UCSD-AML1 (cell line): ENCODE measurements at regions not wholly inside any gene's neighbourhood (a gene's known extent, or its start where the extent isn't known, plus 50 kb on each side); places are given as distances from the start of the nearest gene placed in this dataset.

Experiments used
- DNase-seq: peaks from one replicate; lab custom pipeline; 2025; ENCODE audit not compliant: unreplicated experiment; lab: John Stamatoyannopoulos, UW

DNA sequence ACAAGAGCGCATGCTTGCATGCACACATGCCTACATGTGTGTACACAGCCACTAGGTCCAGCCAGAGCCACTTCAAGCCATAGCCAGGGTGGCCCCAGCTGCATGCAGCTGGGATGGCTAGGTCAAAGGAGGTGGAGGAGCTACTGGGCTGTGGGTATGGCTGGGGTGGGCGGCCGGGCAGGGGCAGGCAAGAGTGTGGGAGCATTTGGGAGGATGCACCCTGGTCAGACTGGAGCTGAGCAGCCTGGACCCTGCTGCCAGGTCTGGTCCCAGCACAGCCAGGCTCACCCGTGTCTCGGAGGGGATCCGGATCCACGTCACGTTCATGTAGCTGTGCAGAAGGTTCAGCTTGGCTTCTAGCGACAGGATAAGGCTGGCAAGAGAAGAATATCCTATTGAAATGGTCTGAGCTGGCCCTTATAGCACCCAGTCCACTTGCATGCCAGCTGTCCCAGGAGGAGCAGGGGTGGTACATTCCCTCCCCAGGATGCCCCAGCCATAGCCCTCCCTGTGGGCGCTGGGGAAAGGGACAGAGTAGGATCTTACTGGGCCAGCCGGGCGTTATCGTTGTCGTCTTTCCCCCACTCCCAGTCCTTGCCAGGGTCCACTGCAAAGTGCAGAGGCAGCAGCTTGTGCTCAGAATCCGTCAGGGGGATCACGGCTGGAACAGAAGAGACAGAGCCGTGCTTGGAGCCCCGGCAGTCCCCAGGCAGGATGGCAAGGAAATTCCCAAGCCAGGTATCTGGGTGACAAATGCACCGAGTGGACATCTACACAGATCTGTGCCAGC, 160.5 kb downstream of the KLF13 start:
- DNase-seq, result no peak

DNA sequence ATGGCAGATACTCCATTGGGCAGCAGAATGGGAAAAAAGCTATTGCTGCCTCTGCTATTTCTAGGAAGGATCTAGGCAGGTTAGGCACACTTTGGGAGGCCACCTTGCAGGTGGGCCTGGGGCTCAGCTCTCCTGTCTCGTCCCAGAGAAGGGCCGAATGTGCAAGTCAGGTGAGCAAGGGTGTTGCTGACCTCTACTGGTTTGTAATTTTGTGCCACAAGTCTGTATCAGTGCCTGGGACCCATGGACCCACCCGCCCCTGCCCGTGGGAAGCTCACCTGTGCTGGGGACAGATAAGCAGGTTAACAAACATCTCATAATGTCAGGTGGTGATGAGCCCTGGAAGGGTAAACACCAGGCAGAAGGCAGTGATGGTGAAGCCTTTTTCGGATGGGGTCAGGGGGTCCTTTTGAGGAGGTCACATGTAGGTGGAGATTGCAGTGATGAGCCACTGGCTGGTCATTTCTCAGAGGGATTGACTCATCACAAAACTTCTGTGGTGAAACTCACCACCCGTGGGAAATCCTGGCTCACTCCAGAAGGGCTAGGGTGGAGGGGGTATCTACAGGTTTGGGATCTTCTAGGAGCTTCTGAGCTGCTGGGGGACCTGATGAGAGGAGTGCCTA, 161.3 kb downstream of the KLF13 start:
- DNase-seq, result no peak

DNA sequence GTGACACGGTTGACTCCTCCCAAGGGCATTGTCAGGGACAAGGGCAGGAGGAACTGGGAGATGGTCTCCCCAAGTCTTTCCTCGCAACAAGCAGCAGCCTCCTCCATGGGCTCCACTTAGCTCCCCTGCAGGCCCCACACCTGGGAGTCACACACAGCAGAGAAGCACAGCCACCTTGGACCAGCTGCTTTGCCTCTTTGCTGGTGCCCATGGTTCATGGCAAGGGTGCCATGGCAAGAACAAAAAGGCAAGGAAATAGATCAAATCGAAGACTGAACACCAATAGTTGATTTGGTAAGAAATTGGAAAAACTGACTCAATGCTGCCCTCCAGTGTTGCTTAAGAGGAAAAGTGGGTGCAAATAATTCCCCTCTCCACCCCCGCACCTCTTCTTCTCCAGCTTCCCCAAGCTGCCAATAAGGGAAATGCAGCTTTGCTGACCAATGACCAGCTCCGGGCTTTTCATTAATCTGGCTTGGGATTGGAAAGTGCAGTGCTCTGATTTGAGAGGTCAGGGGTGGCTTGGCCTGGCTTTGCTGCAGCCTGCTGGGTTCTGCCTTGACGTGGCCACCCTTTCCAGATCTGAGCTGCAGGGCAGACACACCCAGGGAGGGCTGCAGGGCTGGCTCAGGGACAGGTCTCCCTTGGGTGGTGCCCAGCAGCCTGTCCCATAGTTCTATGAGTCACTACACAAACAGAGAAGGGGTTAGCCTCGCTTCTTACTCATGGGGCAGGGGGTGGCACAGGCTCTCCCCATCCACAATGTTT, 162.0 kb downstream of the KLF13 start:
- DNase-seq, result peak; percentile 43

DNA sequence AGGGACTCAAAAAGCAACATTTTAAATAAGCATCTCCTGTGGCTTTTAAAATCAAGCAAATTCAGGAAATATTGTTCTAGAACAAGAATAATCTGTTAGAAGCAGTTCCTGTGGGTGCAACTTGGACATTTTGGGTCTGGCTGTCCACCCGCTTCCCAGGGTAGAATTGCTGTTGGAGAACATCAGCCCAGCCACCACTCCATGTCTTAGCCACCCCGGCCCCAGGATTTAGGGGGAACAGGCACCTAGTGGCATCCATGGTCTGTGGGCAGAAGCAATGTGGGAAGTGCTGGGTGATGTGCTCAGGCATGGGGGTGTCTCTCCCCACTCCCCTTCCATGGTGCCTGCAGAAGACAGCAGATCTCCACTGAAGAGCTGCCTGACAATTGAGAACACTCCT, 162.6 kb downstream of the KLF13 start:
- no peak for DNase-seq

DNA sequence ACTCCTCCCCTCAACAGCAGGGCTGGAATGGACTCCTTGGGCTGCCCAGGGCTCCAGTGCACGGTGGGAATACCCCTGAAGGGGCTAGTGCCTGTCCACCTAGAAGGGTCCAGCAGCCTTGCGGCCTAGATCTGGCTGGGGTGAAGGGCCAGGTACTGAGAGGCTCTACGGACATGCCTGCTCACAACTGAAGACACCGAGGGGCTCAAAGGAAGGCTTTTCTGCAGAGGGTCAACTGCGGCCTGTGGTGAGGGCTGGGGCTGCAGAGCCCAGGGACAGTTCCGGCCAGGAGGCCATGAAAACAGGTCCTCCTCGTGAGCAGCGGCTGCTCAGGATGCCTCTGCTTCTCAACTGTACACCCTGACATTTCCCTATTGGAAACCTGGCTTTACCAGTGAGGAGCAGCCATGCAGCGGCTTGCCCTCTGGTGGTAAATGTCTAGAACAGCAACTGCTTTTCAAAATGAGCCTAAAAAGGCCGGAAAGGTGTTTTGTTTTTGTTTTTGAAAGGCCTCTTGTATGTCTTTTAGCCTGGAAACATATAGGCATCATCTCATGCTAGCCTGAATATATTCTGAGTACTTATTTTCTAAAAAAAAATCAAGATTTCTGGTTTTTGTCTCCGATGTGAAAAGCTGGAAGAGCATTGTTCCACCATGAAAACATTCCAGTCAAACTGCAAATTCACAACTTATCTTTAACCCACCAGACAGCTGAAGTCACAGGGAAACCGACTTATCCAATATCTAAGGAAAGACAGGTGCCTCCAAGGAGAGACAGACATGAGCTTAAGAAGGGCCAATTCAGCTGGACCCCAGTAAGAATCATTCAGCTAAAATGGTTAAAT, 163.4 kb downstream of the KLF13 start:
- DNase-seq, result peak; percentile 37

DNA sequence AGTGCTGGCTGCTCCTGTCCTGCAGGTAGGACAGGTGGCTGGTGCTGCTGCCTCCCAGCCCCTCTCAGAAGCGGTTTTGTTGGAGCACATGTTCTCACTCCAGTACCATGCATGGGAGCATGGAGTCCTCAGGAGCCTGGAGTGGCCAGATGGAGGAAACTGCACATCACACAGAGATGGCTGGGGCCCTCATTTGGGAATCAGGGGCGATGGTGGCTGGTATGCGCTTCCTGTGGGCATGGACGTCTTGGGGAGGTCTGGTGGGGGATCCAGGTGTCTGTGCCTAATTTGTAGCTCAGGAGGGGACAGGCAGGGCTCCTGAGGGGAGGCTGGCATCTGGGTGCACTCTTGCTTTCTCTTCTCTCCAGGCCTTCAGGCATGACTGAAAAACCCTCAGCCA, 168.2 kb downstream of the KLF13 start:
- no peak for DNase-seq

DNA sequence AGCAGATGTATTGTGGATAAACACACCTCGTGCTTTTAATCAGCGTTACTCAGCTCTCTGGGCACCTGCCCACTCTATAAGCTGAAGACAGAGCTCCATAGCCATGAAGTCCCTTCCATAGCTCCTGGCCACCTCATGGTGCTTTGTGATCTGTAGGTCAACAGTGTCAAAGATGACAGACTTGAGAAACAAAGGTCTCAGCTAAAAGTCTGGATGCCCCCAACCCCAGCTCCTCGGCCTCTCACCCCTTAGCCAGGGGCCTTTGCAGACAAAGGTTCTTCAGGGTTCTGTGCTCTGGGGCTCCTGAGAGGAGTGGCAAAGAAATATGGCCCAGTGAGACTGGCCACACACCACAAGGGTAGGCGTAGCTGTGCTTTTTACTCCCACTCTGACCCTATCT, 168.6 kb downstream of the KLF13 start:
- DNase-seq, result no peak

DNA sequence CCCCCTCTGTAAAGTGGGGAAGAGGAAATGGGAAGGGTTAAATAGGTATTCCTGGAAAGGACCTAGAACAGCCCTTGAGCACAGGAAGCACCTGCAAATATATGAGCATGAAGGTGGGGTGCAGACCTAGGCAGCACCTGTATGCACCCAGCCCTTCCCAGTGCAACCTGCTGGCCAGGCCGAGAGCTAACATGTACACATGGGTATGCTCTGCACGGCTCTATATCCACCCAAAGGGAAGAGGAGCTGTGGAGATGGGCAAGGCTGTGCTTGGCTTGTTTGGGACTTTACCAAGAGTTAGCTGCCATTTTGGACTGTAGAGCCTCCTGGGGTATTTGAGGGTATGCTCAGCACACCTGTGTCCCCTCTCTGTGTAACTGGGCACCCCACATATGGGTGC, 171.2 kb downstream of the KLF13 start:
- DNase-seq, result no peak

DNA sequence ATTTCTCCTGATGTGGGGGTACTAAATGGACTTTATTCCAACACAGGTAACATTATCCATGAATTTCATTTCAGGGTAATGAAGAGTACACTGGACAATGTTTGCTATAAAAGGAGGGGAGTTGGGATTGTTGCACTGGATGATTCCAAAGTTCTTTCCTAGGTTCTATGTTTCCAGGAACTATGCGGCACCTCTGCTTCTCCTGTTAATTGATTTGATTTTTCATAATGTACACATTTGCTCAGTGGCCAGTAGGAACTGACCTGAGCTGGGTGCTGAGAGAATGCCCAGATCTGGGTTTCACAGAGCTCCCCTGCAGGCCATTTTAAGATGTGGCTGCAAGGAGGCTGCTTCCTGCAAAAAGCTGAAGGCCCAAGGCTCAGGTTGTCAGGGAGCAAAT, 171.7 kb downstream of the KLF13 start:
- no peak for DNase-seq

DNA sequence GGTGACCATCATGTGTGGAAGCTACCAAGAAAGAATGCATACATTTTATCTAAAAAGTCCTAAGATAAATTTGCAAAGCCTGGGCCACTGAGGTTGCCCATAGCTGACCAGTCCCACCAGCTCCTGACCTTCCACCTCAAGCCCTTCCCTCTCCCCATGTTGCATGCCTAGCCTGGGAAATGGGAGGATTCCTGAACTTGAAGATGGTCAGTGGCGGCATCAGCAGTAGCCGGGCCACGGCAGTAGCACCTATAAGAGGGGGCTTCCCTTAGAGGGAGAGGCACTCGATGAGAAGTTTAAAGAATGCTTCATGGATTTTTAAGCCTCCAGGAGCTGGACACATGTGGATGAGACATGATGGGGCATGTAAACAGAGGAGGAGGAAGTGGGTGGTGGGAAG, 172.1 kb downstream of the KLF13 start:
- no peak for DNase-seq

DNA sequence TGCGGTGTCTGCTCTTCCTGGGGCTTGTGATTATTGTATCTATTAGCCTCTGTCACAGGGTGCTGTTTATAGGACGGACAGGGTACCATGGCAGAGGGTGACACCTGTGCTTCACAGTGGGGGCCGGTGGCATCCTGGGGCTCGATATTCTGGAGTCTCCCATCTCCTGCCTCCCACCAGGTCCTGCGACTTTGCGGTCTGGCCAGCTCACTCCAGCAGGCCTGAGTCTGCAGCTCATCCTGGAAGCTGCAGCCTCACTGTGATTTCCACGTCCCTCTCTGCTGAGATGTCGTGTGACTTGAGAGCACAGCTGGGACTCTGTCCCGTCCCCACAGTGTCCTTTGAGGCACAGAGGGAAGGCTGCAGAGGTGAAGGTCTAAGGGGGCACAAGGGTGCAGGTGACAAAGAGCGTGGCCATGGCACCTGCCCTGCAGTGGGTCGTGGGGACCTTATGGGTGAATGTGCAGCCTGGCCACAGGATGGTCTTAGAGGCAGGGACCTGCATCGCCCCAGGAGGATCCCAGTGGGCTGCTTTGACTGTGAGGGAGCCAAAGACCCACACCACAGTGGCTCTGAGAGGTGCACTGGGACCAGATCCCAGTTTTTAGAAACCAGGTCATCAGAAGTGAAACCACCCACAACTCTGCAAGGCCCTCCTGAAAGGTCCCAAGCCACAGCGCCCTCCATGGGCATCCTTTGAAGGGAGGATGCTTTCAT, 172.8 kb downstream of the KLF13 start:
- DNase-seq, result no peak

DNA sequence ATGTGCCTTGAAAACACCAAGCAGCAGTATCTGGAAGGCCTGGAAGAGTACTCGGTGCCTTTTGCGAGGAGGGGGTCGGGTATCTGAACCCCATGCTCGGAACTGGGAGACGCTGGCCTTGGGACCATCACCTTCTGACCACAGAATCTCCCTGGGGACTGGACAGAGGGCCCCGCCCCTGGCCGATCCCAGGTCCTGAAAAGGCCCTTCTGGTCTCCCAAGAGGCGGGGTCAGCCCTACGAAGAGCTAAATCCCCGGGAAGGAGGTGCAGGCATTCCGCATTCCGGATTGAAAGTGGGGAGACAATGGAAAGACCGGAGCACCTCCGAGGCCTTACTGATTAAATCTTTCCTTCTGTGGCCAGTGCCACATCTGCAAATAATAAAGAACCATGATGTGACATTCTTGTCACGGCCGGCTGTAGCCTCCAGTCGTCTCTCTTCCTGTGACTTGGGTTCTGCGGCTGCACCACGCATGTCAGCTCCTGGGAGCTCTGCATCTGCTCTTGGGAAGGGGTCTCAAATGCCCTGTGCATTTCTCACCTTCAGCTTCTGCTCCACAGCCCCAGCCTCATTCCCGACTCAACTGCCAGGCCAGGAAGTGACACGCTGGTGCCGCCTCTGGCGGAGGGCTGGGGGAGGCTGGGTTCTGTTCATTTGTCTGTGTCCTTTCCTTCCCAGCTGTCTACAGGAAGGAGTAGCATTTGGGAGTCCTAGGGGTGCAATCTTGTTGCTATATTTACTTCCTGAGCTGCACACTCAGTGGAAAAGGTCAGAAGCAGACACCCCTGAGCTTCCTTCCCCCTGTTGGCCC, 173.5 kb downstream of the KLF13 start:
- peak; percentile 55 for DNase-seq

DNA sequence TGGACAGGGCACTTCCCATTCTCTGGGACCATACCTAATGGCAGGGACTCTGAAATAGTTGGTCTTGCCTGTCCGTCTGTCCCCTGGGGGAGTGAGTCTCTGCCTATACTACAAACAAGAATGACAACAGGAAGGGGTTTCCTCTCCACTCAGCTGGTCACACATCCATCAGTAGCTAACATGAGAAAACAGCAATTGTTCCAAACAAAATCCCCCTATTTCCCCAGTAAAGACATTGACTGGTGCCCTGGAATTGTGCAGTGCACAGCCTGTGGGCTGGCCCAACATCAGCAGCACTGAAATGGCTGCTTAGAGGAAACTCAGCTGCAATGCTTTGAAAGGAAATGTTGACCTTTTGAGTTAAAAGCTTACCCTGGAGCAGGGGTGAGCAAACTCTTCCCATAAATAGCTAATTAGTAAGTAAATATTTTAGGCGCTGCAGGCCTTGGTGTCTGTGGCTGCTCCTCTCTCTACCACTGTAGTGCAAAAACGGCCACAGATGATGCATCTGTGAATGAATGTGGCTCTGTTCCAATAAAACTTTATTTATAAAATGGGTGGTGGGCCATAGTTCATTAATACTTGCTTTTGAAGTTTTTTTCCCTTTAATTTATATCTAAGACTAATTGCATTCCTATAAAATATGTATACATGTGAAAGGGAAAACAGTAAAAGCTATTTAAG, 174.3 kb downstream of the KLF13 start:
- no peak for DNase-seq

DNA sequence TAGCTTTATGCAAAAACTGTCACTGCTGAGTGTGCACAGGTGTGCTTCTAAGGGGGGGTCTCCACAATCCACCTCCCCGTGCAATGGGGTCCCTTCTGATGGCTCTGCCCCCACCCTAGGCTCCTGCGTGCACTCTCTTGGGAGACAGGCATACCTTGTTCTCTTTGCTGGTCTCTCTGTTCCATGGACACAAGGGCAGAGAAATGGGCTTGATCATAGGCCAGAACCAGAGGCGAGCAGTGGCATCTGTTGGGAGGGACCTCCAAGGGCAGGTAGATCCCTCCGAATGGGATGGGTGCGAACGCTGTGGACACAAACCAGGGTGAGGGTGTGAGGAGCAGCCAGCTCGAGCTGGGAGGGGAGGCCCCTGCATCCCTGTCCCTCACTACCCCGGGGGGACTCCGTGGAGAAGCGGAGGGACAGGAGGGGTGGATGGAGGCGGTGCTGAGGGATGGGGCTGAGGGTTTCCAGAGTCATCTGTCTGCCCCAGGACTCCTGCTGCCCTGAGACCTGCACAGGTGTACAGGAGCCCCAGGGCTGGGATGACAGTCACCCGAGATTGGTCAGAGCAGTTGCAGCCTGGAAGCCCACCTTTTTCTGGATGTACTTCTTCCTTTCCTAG, 175.0 kb downstream of the KLF13 start:
- no peak for DNase-seq

DNA sequence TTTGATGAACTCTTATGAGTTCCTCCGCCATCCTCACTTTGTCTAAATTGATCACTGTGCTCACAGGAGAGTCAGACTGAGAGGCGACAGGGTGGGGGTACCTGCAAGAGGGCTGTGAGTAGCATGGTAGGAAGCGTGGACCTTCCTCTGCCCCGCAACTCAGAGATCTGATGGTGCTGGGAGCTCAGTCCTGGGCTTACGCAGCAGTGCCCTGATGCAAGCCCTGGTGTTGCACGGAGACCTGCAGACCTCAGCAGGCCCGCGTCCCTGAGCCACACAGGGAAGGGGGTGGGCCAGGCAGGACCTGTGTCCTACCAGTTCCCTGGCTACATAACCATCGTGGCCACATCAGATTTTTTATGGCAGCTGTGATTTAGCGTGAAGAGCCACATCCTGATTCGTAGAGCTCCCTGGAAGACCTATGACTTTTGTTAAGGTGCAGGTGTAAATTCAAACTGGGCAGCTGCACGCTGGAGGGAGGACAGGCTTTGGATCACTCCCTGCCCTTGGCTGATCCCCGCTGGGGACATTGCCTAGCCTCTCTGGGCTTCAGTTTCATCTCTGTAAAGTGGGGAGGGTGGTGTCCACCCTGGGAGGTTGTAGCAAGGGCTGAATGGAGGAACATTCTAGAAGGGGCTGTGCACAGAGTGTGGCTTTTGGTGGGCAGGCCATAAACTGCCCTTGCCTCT, 176.1 kb downstream of the KLF13 start:
- DNase-seq, result no peak

DNA sequence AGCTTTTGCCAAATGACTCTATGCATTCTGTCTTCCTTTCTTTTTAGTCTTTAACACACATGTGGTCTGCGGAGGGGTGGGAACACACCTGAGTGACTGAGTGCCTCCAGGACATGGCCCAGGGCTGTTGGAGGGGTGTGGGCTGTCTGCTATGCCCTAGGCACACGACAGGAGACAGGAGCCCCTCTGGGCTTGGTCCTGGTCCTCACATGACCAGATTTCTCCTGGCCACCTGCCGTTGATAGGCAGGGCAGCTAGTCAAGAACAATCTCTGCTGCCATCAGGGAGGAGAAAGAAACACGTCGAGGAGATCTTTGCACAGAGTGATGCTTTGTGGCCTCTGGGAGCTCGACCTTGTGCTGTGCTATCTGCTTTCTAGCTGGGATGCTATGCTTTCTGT, 176.6 kb downstream of the KLF13 start:
- DNase-seq, result no peak

DNA sequence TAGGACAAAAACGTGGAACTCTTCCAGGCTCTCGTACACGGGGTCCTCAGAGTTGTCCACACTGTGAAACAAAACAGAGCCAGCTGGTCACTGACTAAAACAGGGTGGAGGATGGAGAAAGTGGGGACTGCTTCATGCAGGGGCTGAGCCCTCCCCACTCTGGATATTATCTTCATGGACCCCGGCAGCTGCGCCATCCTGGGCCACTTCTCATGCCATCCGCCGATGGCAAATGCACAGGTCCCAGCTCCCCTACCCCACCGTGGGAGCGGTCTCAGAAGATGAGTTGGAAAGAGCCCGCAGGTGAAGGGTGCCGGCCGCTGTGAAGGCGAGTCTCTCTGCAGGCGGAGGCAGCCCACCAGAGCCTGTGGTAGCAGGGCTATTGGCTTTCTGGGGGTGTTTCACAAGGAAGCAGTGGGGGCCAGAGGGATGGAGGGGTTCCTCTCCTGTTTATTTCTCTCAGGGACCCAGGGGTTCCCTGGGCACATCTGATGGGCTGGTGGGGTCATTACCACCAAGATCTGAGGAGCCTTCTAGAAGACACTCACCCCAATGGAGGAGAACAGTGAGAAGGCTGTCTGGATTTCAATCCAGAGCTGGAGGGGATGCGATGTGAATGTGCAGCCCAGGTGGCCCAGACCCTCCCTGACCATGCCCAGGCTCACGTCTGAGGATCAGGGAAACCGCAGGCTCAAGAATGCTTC, 177.3 kb downstream of the KLF13 start:
- no peak for DNase-seq

DNA sequence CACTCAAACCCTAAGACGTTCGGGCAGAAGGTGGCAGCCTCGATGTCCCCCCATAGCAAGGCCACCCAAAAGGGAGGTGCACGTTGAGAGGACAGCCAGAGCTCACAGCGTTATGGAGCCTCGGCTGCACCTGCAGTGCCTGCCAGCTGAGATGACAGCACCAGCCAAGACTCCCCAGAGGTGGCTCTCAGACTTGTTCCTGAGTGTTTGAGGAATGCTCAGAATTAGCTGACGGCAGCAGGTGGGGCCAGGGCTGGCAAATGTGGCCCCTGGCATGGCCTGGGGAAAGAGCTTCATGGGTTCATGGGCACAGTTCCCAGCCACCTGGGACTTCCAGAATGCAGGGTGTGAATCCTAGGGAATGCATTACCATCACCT, 177.8 kb downstream of the KLF13 start:
- no peak for DNase-seq
